Astrocyte (in vitro differentiated cells and primary cell): ENCODE measurements at regions not wholly inside any gene's neighbourhood (a gene's known extent, or its start where the extent isn't known, plus 50 kb on each side); places are given as distances from the start of the nearest gene placed in this dataset.

ENCODE experiments used
- CTCF ChIP-seq: IDR thresholded peaks from 2 replicates; pipeline ENCODE4 v1.5.1; 2011; ENCODE audit warnings: low read depth, mild to moderate bottlenecking, inconsistent platforms, low read length, moderate library complexity; ENCODE audit not compliant: insufficient read depth
- EZH2 ChIP-seq: IDR thresholded peaks from 2 replicates; pipeline ENCODE4 v1.6.1; 2012; ENCODE audit warnings: mild to moderate bottlenecking, low read length, inconsistent platforms; ENCODE audit not compliant: insufficient read depth

GRCh38 chr9:28158451-28158850, 585.2 kb upstream of the C9orf72 start:
- TF ChIP-seq EZH2 (no peak), CTCF (no peak)
